HG03354 (cell line): ENCODE measurements at regions not wholly inside any gene's neighbourhood (a gene's known extent, or its start where the extent isn't known, plus 50 kb on each side); places are given as distances from the start of the nearest gene placed in this dataset.

Experiments used
- ATAC-seq: cut with Tn5 transposase; IDR thresholded peaks from one replicate; pipeline ENCODE4 v1.9.1; 2021; ENCODE audit warnings: mild to moderate bottlenecking; ENCODE audit not compliant: unreplicated experiment, poor library complexity, severe bottlenecking

- ATAC-seq = no peak
These were observed 230.6 kb downstream of the IRF8 start for GRCh38 chr16:86129541-86129940.

- no peak for ATAC-seq
These were observed 234.4 kb downstream of the IRF8 start for GRCh38 chr16:86133377-86133776.

- ATAC-seq = no peak
These were observed 234.9 kb downstream of the IRF8 start for GRCh38 chr16:86133847-86134375.

GRCh38 chr16:86134802-86135461, 236.0 kb downstream of the IRF8 start:
- no peak for ATAC-seq

GRCh38 chr16:86137359-86137758, 238.4 kb downstream of the IRF8 start:
- no peak for ATAC-seq

GRCh38 chr16:86138121-86139085, 239.4 kb downstream of the IRF8 start:
- ATAC-seq = no peak

GRCh38 chr16:86142801-86143236, 243.9 kb downstream of the IRF8 start:
- ATAC-seq = no peak

- no peak for ATAC-seq
These were observed 244.7 kb downstream of the IRF8 start for GRCh38 chr16:86143666-86144065.

- ATAC-seq = no peak
These were observed 246.7 kb downstream of the IRF8 start for GRCh38 chr16:86145669-86146068.

GRCh38 chr16:86150641-86151238, 251.8 kb downstream of the IRF8 start:
- no peak for ATAC-seq

- no peak for ATAC-seq
These were observed 252.4 kb downstream of the IRF8 start for GRCh38 chr16:86151239-86151851.

- no peak for ATAC-seq
These were observed 257.2 kb downstream of the IRF8 start for GRCh38 chr16:86156155-86156554.

- ATAC-seq = no peak
These were observed 258.8 kb downstream of the IRF8 start for GRCh38 chr16:86157616-86158247.

- no peak for ATAC-seq
These were observed 259.9 kb downstream of the IRF8 start for GRCh38 chr16:86158688-86159360.

- no peak for ATAC-seq
These were observed 266.5 kb downstream of the IRF8 start for GRCh38 chr16:86165479-86165878.

GRCh38 chr16:86166414-86166813, 267.5 kb downstream of the IRF8 start:
- ATAC-seq = no peak

- no peak for ATAC-seq
These were observed 268.1 kb downstream of the IRF8 start for GRCh38 chr16:86167061-86167460.

- ATAC-seq = no peak
These were observed 271.8 kb downstream of the IRF8 start for GRCh38 chr16:86170720-86171119.

GRCh38 chr16:86171329-86171728, 272.4 kb downstream of the IRF8 start:
- ATAC-seq = no peak
